ENCODE measurements at regions not wholly inside any gene's neighbourhood (a gene's known extent, or its start where the extent isn't known, plus 50 kb on each side); places are given as distances from the start of the nearest gene placed in this dataset.

- H2BK5ac ChIP-seq (ENCODE audit: low read depth, low read length, poor library complexity, severe bottlenecking) = peak overlapping the region; percentile 93
- H2AK5ac ChIP-seq (ENCODE audit: low read depth, low read length) = peak overlapping the region; percentile 20; the same call in 1 of the 2 replicates
- peak overlapping the region; percentile 78; the same call in 1 of the 2 replicates for H3K14ac ChIP-seq (replicated peaks; ENCODE audit: low read depth, low read length)
- peak; percentile 87 for DNase-seq
- H3K4me2 ChIP-seq (ENCODE audit: low read depth, low read length) = no peak overlapping the region
- H4K91ac ChIP-seq (ENCODE audit: insufficient read depth, low read depth, low read length) = peak overlapping the region; percentile 25
- no peak overlapping the region for H3K23ac ChIP-seq (ENCODE audit: low read depth, low read length)
- H2BK20ac ChIP-seq (ENCODE audit: low read depth, low read length) = peak overlapping the region; percentile 13
- TF ChIP-seq CEBPB (IDR thresholded peaks at IDR 0.05; ENCODE audit: low read depth, low read length) (peak; percentile 98), USF2 (IDR thresholded peaks at IDR 0.05; ENCODE audit: low read depth, low read length) (no peak), BHLHE40 (IDR thresholded peaks at IDR 0.05; ENCODE audit: low read depth, low read length) (0 out of 2 replicates have a peak, but pooled peaks have one; percentile 4), POLR2A (IDR thresholded peaks at IDR 0.05; ENCODE audit: low read depth, low read length) (peak; percentile 24; the same call in 1 of the 2 replicates), NFE2L2 (IDR thresholded peaks at IDR 0.05; ENCODE audit: low read depth, low read length) (0 out of 2 replicates have a peak, but pooled peaks have one; percentile 11), RAD21 (IDR thresholded peaks at IDR 0.05; ENCODE audit: low read length) (no peak), CTCF (conservative IDR thresholded peaks at IDR 0.05; ENCODE audit: low read depth, low read length) (no peak), FOS (IDR thresholded peaks at IDR 0.05; ENCODE audit: low read depth, low read length) (peak; percentile 37; the same call in 1 of the 2 replicates)
- H3K9me3 ChIP-seq (ENCODE audit: control insufficient read depth, insufficient read depth, low read length) = no peaks in the 10 kb centered on the region
- in situ Hi-C loops (cut with MboI; ENCODE audit: low sequenced_read_pairs) (no loop called here), intact Hi-C loops (cut with micrococcal nuclease) (no loop called here), dilution Hi-C loops (cut with HindIII; ENCODE audit: low sequenced_read_pairs, unreplicated experiment) (no loop called here)
- H3K56ac ChIP-seq (ENCODE audit: extremely low read depth, insufficient read depth, low read length) = no peak overlapping the region
- no peak overlapping the region for H2AK9ac ChIP-seq (replicated peaks; ENCODE audit: low read depth, low read length, poor library complexity)
- peak; percentile 88 for ATAC-seq (ENCODE audit: low read depth)
- H3K9me1 ChIP-seq (ENCODE audit: insufficient read depth, low read length) = no peaks in the 10 kb centered on the region
- BruUV-seq (replicated peaks) = no TSS peak
- peak overlapping the region; percentile 58 for H3K4ac ChIP-seq (ENCODE audit: low read depth, low read length)
- H3K27me3 ChIP-seq (ENCODE audit: control insufficient read depth, insufficient read depth, low read length) = no peaks in the 10 kb centered on the region
- peak overlapping the region; percentile 25; the same call in 1 of the 2 replicates for H3K27ac ChIP-seq (ENCODE audit: insufficient read depth, low read length)
- H2BK15ac ChIP-seq (ENCODE audit: low read depth, low read length) = peak overlapping the region; percentile 39; the same call in 2 of the 3 replicates
- H3K9ac ChIP-seq (ENCODE audit: low read depth, low read length) = no peak overlapping the region
- H3K18ac ChIP-seq (ENCODE audit: low read depth, low read length) = peak overlapping the region; percentile 74; the same call in 1 of the 2 replicates
- no peaks in the 10 kb centered on the region for H3K79me1 ChIP-seq (ENCODE audit: low read depth in 1 of 2, low read length in 2 of 2)
- peaks cover 2% of the 10 kb centered on the region; the same call in 1 of the 2 replicates for H3K4me1 ChIP-seq (ENCODE audit: control insufficient read depth, insufficient read depth, low read length)
- no peaks in the 10 kb centered on the region for H3K36me3 ChIP-seq (ENCODE audit: control insufficient read depth, insufficient read depth, low read length)
- peak overlapping the region; percentile 29 to 47 for H4K8ac ChIP-seq (ENCODE audit: low read depth in 2 of 2, low read length in 2 of 2)
- H2AFZ ChIP-seq (replicated peaks; ENCODE audit: low read length, poor library complexity) = peak overlapping the region; percentile 63
- no peaks in the 10 kb centered on the region for H4K20me1 ChIP-seq (ENCODE audit: insufficient read depth, low read length)
- no peak overlapping the region; the same call in 1 of the 2 replicates for H4K5ac ChIP-seq (ENCODE audit: low read depth, low read length)
- ChIA-PET POLR2A (ENCODE audit: unreplicated experiment) (no interaction called here), CTCF (interaction anchor here (0.9 kb wide), 1 partner anchor 11 kb away, joined by 4 read pairs; no protein-coding TSS in a partner anchor)
- H2BK120ac ChIP-seq (ENCODE audit: low read depth, low read length) = peak overlapping the region; percentile 81
- WGBS, 2 experiments (ENCODE audit: extremely low coverage in 2 of 2, insufficient read length in 1 of 2) = 36% methylated on average over 2 of the region's 3 CpGs; no CpG with 5 or more reads in 1 of the 2 experiments
- no peak overlapping the region for H3K4me3 ChIP-seq (ENCODE audit: insufficient read depth, low read depth, low read length)
Measured at GRCh38 chr4:130478406-130478805, 1382.5 kb downstream of the C4orf33 start.

Measured in IMR-90 (cell line).